Astrocyte of the spinal cord (primary cell): ENCODE measurements at regions not wholly inside any gene's neighbourhood (a gene's known extent, or its start where the extent isn't known, plus 50 kb on each side); places are given as distances from the start of the nearest gene placed in this dataset.

Experiments used
- DNase-seq: peaks from one replicate; pipeline ENCODE4 v3.0.0; 2011; ENCODE audit warnings: low read depth, low spot score
- H3K4me3 ChIP-seq: 2 replicates; pipeline ENCODE4 v1.5.1; 2011; ENCODE audit warnings: low read depth, mild to moderate bottlenecking, low read length, moderate library complexity
- CTCF ChIP-seq: IDR thresholded peaks from 2 replicates; pipeline ENCODE4 v1.5.1; 2012; ENCODE audit warnings: low read depth, mild to moderate bottlenecking, low read length, inconsistent platforms
- in situ Hi-C: cut with HindIII; loops from 2 replicates; pipeline ENCODE4 v1.10.0; 2017; ENCODE audit warnings: low sequenced_read_pairs

- no peak overlapping the region for H3K4me3 ChIP-seq
- no peak for TF ChIP-seq CTCF
- DNase-seq: no peak
- in situ Hi-C loops: no loop called here
These were observed 220.9 kb downstream of the BRD1 start for GRCh38 chr22:49606562-49607290.

DNA sequence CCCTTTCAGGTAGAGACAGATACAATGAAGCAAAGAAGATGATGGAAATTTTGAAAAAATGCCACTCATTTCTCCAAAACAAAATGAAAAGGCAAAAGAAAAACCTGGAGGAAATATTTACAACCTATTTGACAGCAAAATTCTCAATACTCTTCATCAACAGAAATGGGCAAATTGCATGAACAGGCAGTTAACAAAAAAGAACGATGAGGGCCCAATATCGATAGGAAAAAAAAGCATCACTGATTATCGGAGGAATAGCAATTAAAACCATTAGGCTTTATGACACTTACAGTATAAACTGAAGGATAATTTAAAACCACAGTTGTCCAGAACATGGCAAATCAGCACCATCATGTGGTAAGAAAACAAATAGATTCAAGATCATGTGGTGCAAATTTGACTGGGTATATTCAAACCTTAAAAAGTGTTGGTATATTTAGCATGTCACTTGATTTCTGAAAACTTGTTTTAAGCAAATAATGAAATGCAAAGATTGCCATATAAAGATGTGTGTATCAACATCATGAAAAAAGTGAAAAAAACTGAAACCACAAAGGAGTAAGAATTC is 222.9 kb downstream of the BRD1 start:
- TF ChIP-seq CTCF: no peak
- no peak overlapping the region for H3K4me3 ChIP-seq
- in situ Hi-C loops: no loop called here
- DNase-seq: no peak

DNA sequence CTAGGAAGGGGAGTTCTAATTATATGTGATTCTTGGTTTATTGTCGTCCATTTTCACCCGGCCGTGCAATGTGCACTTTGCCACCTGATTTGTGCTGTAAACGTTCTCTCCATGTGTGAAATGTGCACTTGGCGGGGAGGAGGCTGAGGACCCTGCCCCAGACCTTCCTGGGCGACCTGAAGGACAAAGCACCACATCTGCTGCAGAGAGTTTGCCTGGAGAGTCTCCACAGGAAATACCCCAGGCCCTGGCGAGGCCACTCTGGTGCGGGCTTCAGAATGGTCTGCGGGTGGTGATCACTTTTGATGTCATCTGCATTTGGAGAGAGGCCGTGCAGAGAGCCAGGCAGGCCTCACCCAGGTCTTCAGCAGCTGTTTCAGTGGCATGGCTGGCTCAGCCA is 224.7 kb downstream of the BRD1 start:
- no peak overlapping the region for H3K4me3 ChIP-seq
- no peak for DNase-seq
- in situ Hi-C loops: no loop called here
- TF ChIP-seq CTCF: no peak

DNA sequence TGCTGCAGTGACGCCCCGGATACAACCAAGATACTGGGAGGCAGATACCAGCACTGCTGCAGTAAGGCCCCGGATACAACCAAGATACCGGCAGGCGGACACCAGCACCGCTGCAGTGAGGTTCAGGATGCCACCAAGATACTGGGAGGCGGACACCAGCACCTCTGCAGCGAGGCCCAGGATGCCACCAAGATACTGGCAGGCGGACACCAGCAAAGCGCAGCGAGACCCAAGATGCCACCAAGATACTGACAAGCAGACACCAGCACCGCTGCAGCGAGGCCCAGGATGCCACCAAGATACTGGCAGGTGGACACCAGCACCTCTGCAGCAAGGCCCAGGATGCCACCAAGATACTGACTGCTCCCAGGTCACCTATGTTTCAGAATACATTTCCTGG is 225.2 kb downstream of the BRD1 start:
- H3K4me3 ChIP-seq: no peak overlapping the region
- in situ Hi-C loops: no loop called here
- no peak for TF ChIP-seq CTCF
- DNase-seq: no peak

GRCh38 chr22:49601614-49602321 is 225.9 kb downstream of the BRD1 start:
- no peak for TF ChIP-seq CTCF
- in situ Hi-C loops: no loop called here
- DNase-seq: no peak
- H3K4me3 ChIP-seq: no peak overlapping the region

DNA sequence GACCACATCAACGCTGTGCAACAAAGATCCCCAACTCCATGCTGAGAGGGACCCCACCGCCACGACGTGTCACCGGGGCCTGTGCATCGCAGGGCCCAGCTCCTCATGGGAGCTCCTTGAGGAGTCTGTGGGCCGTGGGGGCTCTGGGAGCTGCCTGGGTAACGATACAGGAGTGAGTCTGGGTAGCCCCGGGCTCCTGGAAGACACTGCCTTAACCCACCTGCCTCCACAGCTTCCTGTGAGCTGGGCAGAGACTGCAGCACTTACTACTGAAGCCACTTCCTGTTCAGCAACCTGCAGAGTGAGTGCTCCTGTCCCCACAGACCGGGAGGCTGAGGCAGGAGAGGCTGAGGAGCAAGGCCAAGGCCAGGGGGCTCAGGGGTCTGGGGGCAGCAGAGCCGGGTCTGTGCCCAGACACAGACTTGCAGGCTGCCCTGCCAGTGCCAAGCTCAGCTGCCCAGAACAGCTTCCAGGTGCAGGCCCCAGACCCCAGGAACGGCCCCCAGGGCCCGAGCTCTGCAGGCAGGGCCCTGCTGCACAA is 226.7 kb downstream of the BRD1 start:
- no peak for TF ChIP-seq CTCF
- in situ Hi-C loops: no loop called here

More for the DNA sequence above, 226.7 kb downstream of the BRD1 start:
- DNase-seq: no peak
- no peak overlapping the region for H3K4me3 ChIP-seq
